PFSK-1 (cell line): ENCODE measurements at regions not wholly inside any gene's neighbourhood (a gene's known extent, or its start where the extent isn't known, plus 50 kb on each side); places are given as distances from the start of the nearest gene placed in this dataset.

ENCODE experiments used
- FOXP2 ChIP-seq: optimal IDR thresholded peaks from 2 replicates; pipeline ENCODE3; 2011; ENCODE audit warnings: borderline replicate concordance, control low read depth, inconsistent platforms; ENCODE audit not compliant: insufficient read depth; ENCODE audit errors: extremely low read length, extremely low read depth
- POLR2AphosphoS5 ChIP-seq: IDR thresholded peaks from 2 replicates; pipeline ENCODE4 v1.6.1; 2012; ENCODE audit warnings: low read depth, mild to moderate bottlenecking, control low read depth, low read length, moderate library complexity
- SIN3A ChIP-seq: IDR thresholded peaks from 2 replicates; pipeline ENCODE4 v1.6.1; 2012; ENCODE audit warnings: mild to moderate bottlenecking, low read length, moderate library complexity, borderline replicate concordance; ENCODE audit not compliant: insufficient read depth
- TAF1 ChIP-seq: IDR thresholded peaks from 2 replicates; pipeline ENCODE4 v1.6.1; 2012; ENCODE audit warnings: low read length, control low read depth, borderline replicate concordance; ENCODE audit not compliant: insufficient read depth
- TF ChIP-seq, protein P1 (sequence below), 2 experiments: IDR thresholded peaks; 2 replicates each; pipeline versions ENCODE4 v1.6.1 to v1.8.0; 2011 to 2012; ENCODE audit warnings: low read depth in 2 of 2, low read length in 2 of 2, control low read depth in 1 of 2, inconsistent platforms in 1 of 2, mild to moderate bottlenecking in 1 of 2, moderate library complexity in 1 of 2; ENCODE audit not compliant: insufficient read depth in 1 of 2

DNA sequence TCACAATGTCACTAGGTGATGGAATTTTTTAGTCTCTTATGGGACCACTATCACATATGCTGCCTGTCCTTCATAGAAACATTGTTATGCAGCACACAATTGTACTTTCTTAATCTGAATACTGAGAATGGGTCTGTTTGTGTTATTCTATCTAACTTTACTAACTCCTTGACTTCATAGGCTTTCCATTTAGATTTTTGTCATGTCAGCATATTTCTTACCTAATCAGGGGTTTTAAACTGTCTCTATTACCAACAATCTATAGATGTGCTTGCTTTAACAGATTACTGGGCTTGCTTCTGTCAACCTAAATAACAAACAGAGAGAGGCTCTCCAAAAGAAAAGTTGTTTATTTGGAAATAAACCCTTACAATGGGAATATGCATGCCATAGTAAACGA lies 289.6 kb upstream of the ZNF804A start:
- TF ChIP-seq, protein P1, sequence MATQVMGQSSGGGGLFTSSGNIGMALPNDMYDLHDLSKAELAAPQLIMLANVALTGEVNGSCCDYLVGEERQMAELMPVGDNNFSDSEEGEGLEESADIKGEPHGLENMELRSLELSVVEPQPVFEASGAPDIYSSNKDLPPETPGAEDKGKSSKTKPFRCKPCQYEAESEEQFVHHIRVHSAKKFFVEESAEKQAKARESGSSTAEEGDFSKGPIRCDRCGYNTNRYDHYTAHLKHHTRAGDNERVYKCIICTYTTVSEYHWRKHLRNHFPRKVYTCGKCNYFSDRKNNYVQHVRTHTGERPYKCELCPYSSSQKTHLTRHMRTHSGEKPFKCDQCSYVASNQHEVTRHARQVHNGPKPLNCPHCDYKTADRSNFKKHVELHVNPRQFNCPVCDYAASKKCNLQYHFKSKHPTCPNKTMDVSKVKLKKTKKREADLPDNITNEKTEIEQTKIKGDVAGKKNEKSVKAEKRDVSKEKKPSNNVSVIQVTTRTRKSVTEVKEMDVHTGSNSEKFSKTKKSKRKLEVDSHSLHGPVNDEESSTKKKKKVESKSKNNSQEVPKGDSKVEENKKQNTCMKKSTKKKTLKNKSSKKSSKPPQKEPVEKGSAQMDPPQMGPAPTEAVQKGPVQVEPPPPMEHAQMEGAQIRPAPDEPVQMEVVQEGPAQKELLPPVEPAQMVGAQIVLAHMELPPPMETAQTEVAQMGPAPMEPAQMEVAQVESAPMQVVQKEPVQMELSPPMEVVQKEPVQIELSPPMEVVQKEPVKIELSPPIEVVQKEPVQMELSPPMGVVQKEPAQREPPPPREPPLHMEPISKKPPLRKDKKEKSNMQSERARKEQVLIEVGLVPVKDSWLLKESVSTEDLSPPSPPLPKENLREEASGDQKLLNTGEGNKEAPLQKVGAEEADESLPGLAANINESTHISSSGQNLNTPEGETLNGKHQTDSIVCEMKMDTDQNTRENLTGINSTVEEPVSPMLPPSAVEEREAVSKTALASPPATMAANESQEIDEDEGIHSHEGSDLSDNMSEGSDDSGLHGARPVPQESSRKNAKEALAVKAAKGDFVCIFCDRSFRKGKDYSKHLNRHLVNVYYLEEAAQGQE (IDR thresholded peaks at IDR 0.05; ENCODE audit: insufficient read depth in 1 of 2, low read depth in 2 of 2, low read length in 2 of 2): no peak
- TF ChIP-seq SIN3A (no peak), POLR2AphosphoS5 (no peak), FOXP2 (no peak), TAF1 (no peak)

DNA sequence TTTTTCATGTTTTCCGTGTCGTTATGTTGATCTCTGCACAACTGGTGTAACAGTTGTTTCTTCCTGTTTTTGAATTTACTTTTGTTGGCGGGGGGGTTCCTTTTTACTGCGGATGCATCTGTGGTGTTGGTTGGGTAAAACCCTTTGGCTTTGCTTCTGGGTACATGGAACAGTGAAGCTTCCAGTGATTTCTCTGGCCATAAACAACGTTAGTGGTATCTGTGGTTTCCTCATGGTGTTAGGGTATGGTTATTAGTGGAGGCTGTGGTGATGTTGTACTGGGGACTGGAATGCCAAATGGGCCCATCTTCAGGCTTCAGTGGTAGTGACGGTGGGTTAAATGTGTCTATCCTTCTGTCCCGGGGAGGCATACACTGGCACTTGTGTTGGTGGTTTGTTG lies 285.4 kb upstream of the ZNF804A start:
- TF ChIP-seq FOXP2 (no peak), SIN3A (no peak), TAF1 (no peak), POLR2AphosphoS5 (no peak)
- TF ChIP-seq, protein P1 (IDR thresholded peaks at IDR 0.05; ENCODE audit: insufficient read depth in 1 of 2, low read depth in 2 of 2, low read length in 2 of 2): no peak

DNA sequence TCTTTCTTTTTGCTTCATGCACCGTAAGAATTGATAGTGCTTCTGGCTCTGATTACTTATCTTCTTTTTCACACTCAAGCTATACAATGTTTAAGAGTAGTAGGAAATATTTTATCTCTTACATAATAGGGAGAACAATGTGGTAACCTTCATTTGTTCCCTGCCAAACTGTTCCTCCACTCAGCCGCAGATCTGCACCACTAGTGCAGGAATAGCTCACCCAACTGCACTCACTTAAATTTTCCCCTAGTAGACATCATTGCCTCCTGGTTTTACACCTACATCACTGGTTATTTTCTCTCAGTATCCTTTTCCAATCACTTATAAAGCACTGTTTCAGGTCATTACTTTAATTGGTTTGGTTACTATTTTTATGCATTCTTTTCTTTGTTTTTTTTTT lies 283.5 kb upstream of the ZNF804A start:
- TF ChIP-seq FOXP2: no peak
- TF ChIP-seq SIN3A: no peak
- TF ChIP-seq POLR2AphosphoS5: no peak
- TF ChIP-seq TAF1: no peak
- TF ChIP-seq, protein P1 (IDR thresholded peaks at IDR 0.05; ENCODE audit: insufficient read depth in 1 of 2, low read depth in 2 of 2, low read length in 2 of 2): no peak

DNA sequence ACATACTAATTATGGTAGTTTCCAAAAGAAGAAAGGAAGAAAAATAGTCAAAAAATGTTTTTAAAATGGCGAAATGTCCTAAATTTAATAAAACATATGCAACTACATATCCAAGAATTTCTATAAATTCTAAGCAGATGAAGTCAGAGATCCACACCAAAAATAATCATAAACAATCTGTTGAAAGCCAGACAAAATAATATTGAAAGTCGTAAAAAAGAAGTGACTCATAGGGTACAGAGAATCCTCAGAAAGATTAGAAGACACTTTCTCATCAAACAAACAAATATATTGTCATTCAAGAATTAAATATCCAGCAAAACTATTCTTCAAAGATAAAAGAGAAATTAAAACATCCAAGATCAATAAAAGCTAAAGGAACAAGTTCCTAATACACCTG lies 281.4 kb upstream of the ZNF804A start:
- TF ChIP-seq POLR2AphosphoS5: no peak
- TF ChIP-seq, protein P1 (IDR thresholded peaks at IDR 0.05; ENCODE audit: insufficient read depth in 1 of 2, low read depth in 2 of 2, low read length in 2 of 2): no peak
- TF ChIP-seq SIN3A: no peak
- TF ChIP-seq FOXP2: no peak
- no peak for TF ChIP-seq TAF1

DNA sequence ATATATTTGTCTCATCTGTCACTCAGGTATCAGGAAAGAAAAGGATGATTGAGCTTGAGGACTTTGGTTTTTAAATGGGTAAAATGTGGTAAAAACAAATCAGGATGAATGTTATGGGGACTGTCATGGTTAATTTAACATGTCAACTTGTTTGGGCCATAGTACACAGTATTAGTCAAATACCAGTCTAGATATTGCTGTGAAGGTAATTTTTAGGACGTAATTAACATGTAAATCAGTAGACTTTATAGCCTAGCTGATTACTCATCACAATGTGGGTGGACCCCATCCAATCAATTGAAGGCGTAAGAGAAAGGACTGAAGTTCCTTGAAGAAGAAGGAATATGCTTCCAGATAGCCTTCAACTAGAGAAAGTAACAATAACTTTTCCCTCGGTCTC lies 275.7 kb upstream of the ZNF804A start:
- no peak for TF ChIP-seq SIN3A
- no peak for TF ChIP-seq POLR2AphosphoS5
- TF ChIP-seq TAF1: no peak
- TF ChIP-seq, protein P1 (IDR thresholded peaks at IDR 0.05; ENCODE audit: insufficient read depth in 1 of 2, low read depth in 2 of 2, low read length in 2 of 2): no peak
- TF ChIP-seq FOXP2: no peak
